Suprapubic skin (tissue), 4 donors: ENCODE measurements at regions not wholly inside any gene's neighbourhood (a gene's known extent, or its start where the extent isn't known, plus 50 kb on each side); places are given as distances from the start of the nearest gene placed in this dataset.

Experiments used
- DNase-seq, 2 donors: peaks; one replicate each; pipeline ENCODE4 v3.0.0-alpha.2; 2019; ENCODE audit warnings: low spot score in 2 of 2
- H3K27ac ChIP-seq: fragments of 200-600 bp; sonication (generic); one replicate; pipeline ENCODE4 v1.5.1; 2019
- H3K27me3 ChIP-seq: fragments of 200-600 bp; sonication (generic); one replicate; pipeline ENCODE4 v1.5.1; 2019
- H3K36me3 ChIP-seq: fragments of 200-600 bp; sonication (generic); one replicate; pipeline ENCODE4 v1.5.1; 2019
- H3K4me1 ChIP-seq: fragments of 200-600 bp; sonication (generic); one replicate; pipeline ENCODE4 v1.5.1; 2019
- H3K4me3 ChIP-seq: fragments of 200-600 bp; sonication (generic); one replicate; pipeline ENCODE4 v1.5.1; 2019; ENCODE audit warnings: mild to moderate bottlenecking
- H3K9me3 ChIP-seq: fragments of 200-600 bp; sonication (generic); one replicate; pipeline ENCODE4 v1.5.1; 2019
- CTCF ChIP-seq, 2 donors: fragments of 200-600 bp in 1 of 2; fragments of 450-650 bp in 1 of 2; sonication (generic) in 1 of 2; IDR thresholded peaks; one replicate each; pipeline ENCODE4 v1.5.1; 2016 to 2019; ENCODE audit warnings: antibody characterized with exemption in 2 of 2, mild to moderate bottlenecking in 1 of 2, moderate library complexity in 1 of 2
- EP300 ChIP-seq: sonication (generic); formaldehyde crosslinking; IDR thresholded peaks from one replicate; pipeline ENCODE4 v1.6.1; 2017; ENCODE audit warnings: antibody characterized with exemption
- POLR2A ChIP-seq, 2 donors: fragments of 450-650 bp; IDR thresholded peaks; one replicate each; pipeline ENCODE4 v1.6.1; 2017; ENCODE audit warnings: antibody characterized with exemption in 2 of 2, mild to moderate bottlenecking in 2 of 2, moderate library complexity in 2 of 2
- POLR2AphosphoS5 ChIP-seq, 3 donors: sonication (generic); formaldehyde crosslinking; IDR thresholded peaks; one replicate each; pipeline ENCODE4 v1.6.1; 2017; ENCODE audit warnings: antibody characterized with exemption in 3 of 3
- WGBS: methylation state at CpG from one replicate; pipeline ENCODE4 v1.1.5; 2018; 5-methylcytosine and 5-hydroxymethylcytosine counted together

GRCh38 chr2:220336771-220337170 is 709.3 kb downstream of the SLC4A3 start:
- TF ChIP-seq CTCF (IDR thresholded peaks at IDR 0.05), result no peak
- no peak for TF ChIP-seq POLR2AphosphoS5 (IDR thresholded peaks at IDR 0.05)
- no peak for TF ChIP-seq EP300
- TF ChIP-seq POLR2A (IDR thresholded peaks at IDR 0.05), result no peak
- Histone ChIP-seq H3K4me3 (no peak overlapping the region), H3K36me3 (no peaks in the 10 kb centered on the region), H3K9me3 (peaks cover 6% of the 10 kb centered on the region), H3K4me1 (no peaks in the 10 kb centered on the region), H3K27me3 (no peaks in the 10 kb centered on the region), H3K27ac (no peak overlapping the region)
- whole genome bisulfite sequencing, result 33% methylated on average over 2 of the region's 2 CpGs
- no peak for DNase-seq

GRCh38 chr2:220337611-220338440 is 710.4 kb downstream of the SLC4A3 start:
- TF ChIP-seq CTCF (IDR thresholded peaks at IDR 0.05) (no peak), POLR2A (IDR thresholded peaks at IDR 0.05) (no peak), EP300 (no peak), POLR2AphosphoS5 (IDR thresholded peaks at IDR 0.05) (no peak)
- H3K27ac ChIP-seq, result no peak overlapping the region
- H3K4me1 ChIP-seq, result no peaks in the 10 kb centered on the region
- no peak overlapping the region for H3K4me3 ChIP-seq
- no peak for DNase-seq
- H3K9me3 ChIP-seq, result no peaks in the 10 kb centered on the region
- no peaks in the 10 kb centered on the region for H3K27me3 ChIP-seq
- H3K36me3 ChIP-seq, result no peaks in the 10 kb centered on the region
- 76% methylated on average over 2 of the region's 2 CpGs for WGBS

GRCh38 chr2:220341014-220341413 is 713.6 kb downstream of the SLC4A3 start:
- 63% methylated on average over 3 of the region's 3 CpGs for WGBS
- Histone ChIP-seq H3K4me3 (no peak overlapping the region), H3K4me1 (no peaks in the 10 kb centered on the region), H3K27me3 (no peaks in the 10 kb centered on the region), H3K27ac (no peak overlapping the region), H3K36me3 (no peaks in the 10 kb centered on the region), H3K9me3 (no peaks in the 10 kb centered on the region)
- DNase-seq, result no peak
- no peak for TF ChIP-seq POLR2AphosphoS5 (IDR thresholded peaks at IDR 0.05)
- TF ChIP-seq EP300, result no peak
- no peak for TF ChIP-seq CTCF (IDR thresholded peaks at IDR 0.05)
- TF ChIP-seq POLR2A (IDR thresholded peaks at IDR 0.05), result no peak

GRCh38 chr2:220346919-220347318 is 719.5 kb downstream of the SLC4A3 start:
- no peak for DNase-seq
- Histone ChIP-seq H3K36me3 (no peaks in the 10 kb centered on the region), H3K9me3 (no peaks in the 10 kb centered on the region), H3K27me3 (no peaks in the 10 kb centered on the region), H3K27ac (no peak overlapping the region), H3K4me3 (no peak overlapping the region), H3K4me1 (no peaks in the 10 kb centered on the region)
- whole genome bisulfite sequencing, result 79% methylated on average over 1 of the region's 1 CpG
- TF ChIP-seq CTCF (IDR thresholded peaks at IDR 0.05), result no peak
- no peak for TF ChIP-seq EP300
- TF ChIP-seq POLR2AphosphoS5 (IDR thresholded peaks at IDR 0.05), result no peak

GRCh38 chr2:220347626-220348025 is 720.2 kb downstream of the SLC4A3 start:
- Histone ChIP-seq H3K9me3 (no peaks in the 10 kb centered on the region), H3K36me3 (no peaks in the 10 kb centered on the region), H3K27ac (no peak overlapping the region), H3K4me3 (no peak overlapping the region), H3K27me3 (no peaks in the 10 kb centered on the region), H3K4me1 (no peaks in the 10 kb centered on the region)
- no peak for DNase-seq
- WGBS, result 74% methylated on average over 2 of the region's 2 CpGs
- TF ChIP-seq EP300 (no peak), POLR2AphosphoS5 (IDR thresholded peaks at IDR 0.05) (no peak), CTCF (IDR thresholded peaks at IDR 0.05) (no peak), POLR2A (IDR thresholded peaks at IDR 0.05) (no peak)
